ENCODE measurements at regions not wholly inside any gene's neighbourhood (a gene's known extent, or its start where the extent isn't known, plus 50 kb on each side); places are given as distances from the start of the nearest gene placed in this dataset.

DNA sequence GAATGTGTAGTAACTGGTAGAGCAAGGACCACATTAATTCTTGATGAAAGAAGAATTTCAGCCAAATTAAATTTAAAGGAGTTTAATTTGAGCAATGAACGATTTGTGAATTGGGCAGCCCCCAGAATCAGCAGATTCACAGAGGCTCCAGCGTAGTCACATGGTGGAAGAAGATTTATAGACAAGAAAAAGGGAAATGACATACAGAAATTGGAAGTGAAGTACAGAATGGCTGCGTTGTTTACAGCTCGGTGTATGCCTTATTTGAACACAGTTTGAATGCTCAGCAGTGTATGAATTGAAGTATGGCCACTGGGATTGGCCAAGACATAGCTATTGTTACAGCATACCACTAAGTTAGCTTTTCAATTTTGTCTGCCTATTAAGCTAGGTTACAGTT is 173.6 kb upstream of the ARG1 start:
- H3K4me3 Mint-ChIP-seq: no peak overlapping the region
- Histone ChIP-seq H2AFZ (peak overlapping the region; percentile 24; the same call in 1 of the 2 replicates), H3F3A (replicated peaks; ENCODE audit: low read depth) (no peaks in the 10 kb centered on the region), H3K4me2 (no peak overlapping the region), H3K9me2 (ENCODE audit: insufficient read depth) (no peaks in the 10 kb centered on the region), H3K4me1 (ENCODE audit: insufficient read depth) (0 out of 2 replicates have a peak, but pooled peaks cover 11% of the 10 kb centered on the region), H3K4me3 (no peak overlapping the region), H3K27me3 (ENCODE audit: insufficient read depth) (no peaks in the 10 kb centered on the region), H3K27ac (ENCODE audit: low read depth) (no peak overlapping the region), H3K36me3 (ENCODE audit: insufficient read depth) (0 out of 2 replicates have a peak, but pooled peaks cover 3% of the 10 kb centered on the region), H3K79me2 (replicated peaks; ENCODE audit: insufficient read depth) (no peaks in the 10 kb centered on the region), H4K20me1 (replicated peaks; ENCODE audit: insufficient read depth) (no peaks in the 10 kb centered on the region)
- no peak for DNase-seq (ENCODE audit: low spot score)
- peaks cover 34% of the 10 kb centered on the region for H3K9me3 Mint-ChIP-seq
- H3K4me1 Mint-ChIP-seq: peaks cover 9% of the 10 kb centered on the region; the same call in 2 of the 3 replicates
- TF ChIP-seq NANOG (IDR thresholded peaks at IDR 0.05; ENCODE audit: borderline replicate concordance) (no peak), CREB1 (CRISPR knock-in tag; IDR thresholded peaks at IDR 0.05; ENCODE audit: low read depth) (no peak), JUNB (IDR thresholded peaks at IDR 0.05; ENCODE audit: unreplicated experiment) (no peak), STAT1 (IDR thresholded peaks at IDR 0.05; ENCODE audit: unreplicated experiment) (no peak), ZNF331 (CRISPR knock-in tag; IDR thresholded peaks at IDR 0.05; ENCODE audit: low read depth) (no peak), EZH2 (IDR thresholded peaks at IDR 0.05; ENCODE audit: low read depth, unreplicated experiment) (no peak)
- TF ChIP-seq, protein P1, sequence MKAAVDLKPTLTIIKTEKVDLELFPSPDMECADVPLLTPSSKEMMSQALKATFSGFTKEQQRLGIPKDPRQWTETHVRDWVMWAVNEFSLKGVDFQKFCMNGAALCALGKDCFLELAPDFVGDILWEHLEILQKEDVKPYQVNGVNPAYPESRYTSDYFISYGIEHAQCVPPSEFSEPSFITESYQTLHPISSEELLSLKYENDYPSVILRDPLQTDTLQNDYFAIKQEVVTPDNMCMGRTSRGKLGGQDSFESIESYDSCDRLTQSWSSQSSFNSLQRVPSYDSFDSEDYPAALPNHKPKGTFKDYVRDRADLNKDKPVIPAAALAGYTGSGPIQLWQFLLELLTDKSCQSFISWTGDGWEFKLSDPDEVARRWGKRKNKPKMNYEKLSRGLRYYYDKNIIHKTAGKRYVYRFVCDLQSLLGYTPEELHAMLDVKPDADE (IDR thresholded peaks at IDR 0.05): no peak
- TF ChIP-seq, protein P2, sequence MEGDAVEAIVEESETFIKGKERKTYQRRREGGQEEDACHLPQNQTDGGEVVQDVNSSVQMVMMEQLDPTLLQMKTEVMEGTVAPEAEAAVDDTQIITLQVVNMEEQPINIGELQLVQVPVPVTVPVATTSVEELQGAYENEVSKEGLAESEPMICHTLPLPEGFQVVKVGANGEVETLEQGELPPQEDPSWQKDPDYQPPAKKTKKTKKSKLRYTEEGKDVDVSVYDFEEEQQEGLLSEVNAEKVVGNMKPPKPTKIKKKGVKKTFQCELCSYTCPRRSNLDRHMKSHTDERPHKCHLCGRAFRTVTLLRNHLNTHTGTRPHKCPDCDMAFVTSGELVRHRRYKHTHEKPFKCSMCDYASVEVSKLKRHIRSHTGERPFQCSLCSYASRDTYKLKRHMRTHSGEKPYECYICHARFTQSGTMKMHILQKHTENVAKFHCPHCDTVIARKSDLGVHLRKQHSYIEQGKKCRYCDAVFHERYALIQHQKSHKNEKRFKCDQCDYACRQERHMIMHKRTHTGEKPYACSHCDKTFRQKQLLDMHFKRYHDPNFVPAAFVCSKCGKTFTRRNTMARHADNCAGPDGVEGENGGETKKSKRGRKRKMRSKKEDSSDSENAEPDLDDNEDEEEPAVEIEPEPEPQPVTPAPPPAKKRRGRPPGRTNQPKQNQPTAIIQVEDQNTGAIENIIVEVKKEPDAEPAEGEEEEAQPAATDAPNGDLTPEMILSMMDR (conservative IDR thresholded peaks at IDR 0.05; ENCODE audit: low read depth in 2 of 2): no peak
- TF ChIP-seq, protein P3, sequence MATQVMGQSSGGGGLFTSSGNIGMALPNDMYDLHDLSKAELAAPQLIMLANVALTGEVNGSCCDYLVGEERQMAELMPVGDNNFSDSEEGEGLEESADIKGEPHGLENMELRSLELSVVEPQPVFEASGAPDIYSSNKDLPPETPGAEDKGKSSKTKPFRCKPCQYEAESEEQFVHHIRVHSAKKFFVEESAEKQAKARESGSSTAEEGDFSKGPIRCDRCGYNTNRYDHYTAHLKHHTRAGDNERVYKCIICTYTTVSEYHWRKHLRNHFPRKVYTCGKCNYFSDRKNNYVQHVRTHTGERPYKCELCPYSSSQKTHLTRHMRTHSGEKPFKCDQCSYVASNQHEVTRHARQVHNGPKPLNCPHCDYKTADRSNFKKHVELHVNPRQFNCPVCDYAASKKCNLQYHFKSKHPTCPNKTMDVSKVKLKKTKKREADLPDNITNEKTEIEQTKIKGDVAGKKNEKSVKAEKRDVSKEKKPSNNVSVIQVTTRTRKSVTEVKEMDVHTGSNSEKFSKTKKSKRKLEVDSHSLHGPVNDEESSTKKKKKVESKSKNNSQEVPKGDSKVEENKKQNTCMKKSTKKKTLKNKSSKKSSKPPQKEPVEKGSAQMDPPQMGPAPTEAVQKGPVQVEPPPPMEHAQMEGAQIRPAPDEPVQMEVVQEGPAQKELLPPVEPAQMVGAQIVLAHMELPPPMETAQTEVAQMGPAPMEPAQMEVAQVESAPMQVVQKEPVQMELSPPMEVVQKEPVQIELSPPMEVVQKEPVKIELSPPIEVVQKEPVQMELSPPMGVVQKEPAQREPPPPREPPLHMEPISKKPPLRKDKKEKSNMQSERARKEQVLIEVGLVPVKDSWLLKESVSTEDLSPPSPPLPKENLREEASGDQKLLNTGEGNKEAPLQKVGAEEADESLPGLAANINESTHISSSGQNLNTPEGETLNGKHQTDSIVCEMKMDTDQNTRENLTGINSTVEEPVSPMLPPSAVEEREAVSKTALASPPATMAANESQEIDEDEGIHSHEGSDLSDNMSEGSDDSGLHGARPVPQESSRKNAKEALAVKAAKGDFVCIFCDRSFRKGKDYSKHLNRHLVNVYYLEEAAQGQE (IDR thresholded peaks at IDR 0.05; ENCODE audit: unreplicated experiment): no peak
- TF ChIP-seq, protein P4, sequence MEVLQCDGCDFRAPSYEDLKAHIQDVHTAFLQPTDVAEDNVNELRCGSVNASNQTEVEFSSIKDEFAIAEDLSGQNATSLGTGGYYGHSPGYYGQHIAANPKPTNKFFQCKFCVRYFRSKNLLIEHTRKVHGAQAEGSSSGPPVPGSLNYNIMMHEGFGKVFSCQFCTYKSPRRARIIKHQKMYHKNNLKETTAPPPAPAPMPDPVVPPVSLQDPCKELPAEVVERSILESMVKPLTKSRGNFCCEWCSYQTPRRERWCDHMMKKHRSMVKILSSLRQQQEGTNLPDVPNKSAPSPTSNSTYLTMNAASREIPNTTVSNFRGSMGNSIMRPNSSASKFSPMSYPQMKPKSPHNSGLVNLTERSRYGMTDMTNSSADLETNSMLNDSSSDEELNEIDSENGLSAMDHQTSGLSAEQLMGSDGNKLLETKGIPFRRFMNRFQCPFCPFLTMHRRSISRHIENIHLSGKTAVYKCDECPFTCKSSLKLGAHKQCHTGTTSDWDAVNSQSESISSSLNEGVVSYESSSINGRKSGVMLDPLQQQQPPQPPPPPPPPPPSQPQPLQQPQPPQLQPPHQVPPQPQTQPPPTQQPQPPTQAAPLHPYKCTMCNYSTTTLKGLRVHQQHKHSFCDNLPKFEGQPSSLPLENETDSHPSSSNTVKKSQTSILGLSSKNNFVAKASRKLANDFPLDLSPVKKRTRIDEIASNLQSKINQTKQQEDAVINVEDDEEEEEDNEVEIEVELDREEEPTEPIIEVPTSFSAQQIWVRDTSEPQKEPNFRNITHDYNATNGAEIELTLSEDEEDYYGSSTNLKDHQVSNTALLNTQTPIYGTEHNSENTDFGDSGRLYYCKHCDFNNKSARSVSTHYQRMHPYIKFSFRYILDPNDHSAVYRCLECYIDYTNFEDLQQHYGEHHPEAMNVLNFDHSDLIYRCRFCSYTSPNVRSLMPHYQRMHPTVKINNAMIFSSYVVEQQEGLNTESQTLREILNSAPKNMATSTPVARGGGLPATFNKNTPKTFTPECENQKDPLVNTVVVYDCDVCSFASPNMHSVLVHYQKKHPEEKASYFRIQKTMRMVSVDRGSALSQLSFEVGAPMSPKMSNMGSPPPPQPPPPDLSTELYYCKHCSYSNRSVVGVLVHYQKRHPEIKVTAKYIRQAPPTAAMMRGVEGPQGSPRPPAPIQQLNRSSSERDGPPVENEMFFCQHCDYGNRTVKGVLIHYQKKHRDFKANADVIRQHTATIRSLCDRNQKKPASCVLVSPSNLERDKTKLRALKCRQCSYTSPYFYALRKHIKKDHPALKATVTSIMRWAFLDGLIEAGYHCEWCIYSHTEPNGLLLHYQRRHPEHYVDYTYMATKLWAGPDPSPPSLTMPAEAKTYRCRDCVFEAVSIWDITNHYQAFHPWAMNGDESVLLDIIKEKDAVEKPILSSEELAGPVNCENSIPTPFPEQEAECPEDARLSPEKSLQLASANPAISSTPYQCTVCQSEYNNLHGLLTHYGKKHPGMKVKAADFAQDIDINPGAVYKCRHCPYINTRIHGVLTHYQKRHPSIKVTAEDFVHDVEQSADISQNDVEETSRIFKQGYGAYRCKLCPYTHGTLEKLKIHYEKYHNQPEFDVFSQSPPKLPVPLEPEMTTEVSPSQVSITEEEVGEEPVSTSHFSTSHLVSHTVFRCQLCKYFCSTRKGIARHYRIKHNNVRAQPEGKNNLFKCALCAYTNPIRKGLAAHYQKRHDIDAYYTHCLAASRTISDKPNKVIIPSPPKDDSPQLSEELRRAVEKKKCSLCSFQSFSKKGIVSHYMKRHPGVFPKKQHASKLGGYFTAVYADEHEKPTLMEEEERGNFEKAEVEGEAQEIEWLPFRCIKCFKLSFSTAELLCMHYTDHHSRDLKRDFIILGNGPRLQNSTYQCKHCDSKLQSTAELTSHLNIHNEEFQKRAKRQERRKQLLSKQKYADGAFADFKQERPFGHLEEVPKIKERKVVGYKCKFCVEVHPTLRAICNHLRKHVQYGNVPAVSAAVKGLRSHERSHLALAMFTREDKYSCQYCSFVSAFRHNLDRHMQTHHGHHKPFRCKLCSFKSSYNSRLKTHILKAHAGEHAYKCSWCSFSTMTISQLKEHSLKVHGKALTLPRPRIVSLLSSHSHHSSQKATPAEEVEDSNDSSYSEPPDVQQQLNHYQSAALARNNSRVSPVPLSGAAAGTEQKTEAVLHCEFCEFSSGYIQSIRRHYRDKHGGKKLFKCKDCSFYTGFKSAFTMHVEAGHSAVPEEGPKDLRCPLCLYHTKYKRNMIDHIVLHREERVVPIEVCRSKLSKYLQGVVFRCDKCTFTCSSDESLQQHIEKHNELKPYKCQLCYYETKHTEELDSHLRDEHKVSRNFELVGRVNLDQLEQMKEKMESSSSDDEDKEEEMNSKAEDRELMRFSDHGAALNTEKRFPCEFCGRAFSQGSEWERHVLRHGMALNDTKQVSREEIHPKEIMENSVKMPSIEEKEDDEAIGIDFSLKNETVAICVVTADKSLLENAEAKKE (CRISPR knock-in tag; IDR thresholded peaks at IDR 0.05): no peak
- H3K27ac Mint-ChIP-seq: no peak overlapping the region
- ATAC-seq: no peak
- peaks cover 32% of the 10 kb centered on the region for H3K36me3 Mint-ChIP-seq (ENCODE audit: low read depth)
- no peaks in the 10 kb centered on the region for H3K27me3 Mint-ChIP-seq (ENCODE audit: insufficient read depth, low read depth, poor library complexity)

Measured in GM23338 (cell line).